ENCODE measurements at regions not wholly inside any gene's neighbourhood (a gene's known extent, or its start where the extent isn't known, plus 50 kb on each side); places are given as distances from the start of the nearest gene placed in this dataset.

DNA sequence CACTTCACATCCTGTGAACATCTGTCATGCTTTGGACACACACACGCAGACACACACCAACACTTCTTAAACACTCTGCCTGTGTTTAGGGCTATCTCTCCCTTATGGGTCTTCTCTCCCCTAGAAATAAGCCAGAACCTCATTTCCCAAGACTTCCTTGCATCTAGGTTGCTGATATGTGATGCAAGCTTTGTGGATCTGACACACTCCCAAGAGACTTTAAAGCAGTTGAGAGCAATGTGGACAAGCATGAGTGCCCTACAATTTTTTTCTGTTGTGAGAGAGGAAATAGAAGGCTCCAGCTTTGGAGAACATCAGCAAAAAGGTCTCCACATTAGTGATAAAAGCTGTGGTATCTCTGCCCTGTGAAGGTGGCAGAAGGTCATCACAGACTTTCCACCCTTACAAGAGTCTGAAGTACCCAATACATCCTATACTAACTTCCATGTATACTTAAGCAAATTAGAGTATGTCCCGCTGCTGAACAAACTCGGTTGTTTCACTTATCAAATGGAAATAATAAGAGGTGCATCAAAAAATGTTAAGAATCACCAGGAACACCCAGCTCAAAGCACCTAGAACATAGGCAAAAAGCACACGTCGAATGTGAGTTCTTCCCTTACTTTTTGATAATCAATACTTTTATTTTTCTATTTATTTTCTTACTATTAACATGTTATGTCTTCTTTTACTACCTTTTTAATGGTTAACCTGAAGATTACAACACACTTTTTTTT lies 267.6 kb downstream of the SETD4 start:
- DNase-seq = no peak

DNA sequence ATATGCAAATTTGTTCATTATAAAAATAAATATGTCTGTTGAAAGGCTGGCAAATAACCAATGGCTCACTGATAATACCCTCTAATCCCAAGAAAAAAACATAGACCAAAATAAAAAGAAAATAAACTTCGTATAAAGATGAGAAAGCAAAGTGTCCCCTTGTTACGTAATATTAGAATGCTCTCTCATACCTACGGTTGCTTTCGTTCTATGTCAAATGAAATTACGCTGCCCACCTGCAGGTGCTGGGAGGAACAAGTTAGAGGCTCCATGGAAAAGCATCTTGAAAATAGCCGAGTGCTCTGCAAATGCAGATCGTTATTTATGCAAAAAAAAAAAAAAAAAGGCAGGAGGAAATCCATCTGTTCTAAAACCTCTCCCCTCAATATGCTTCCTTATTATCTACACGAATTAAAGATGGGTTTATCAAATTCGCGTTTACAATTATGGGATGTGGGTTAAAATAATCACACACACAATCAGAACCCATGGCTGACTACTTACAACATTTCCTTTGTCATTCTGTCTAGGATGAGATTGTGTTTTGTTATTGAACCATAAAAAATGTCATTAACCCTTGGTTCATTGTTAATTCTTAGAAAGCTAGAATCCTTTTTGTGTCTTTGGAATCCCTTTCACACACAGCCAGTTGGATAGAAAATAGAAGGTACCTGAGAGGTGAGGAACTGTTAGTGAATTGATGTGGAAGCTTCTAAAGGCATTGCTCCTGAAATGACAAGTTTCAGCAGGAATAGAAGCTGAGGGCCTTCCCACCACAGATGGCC lies 268.6 kb downstream of the SETD4 start:
- DNase-seq = no peak

DNA sequence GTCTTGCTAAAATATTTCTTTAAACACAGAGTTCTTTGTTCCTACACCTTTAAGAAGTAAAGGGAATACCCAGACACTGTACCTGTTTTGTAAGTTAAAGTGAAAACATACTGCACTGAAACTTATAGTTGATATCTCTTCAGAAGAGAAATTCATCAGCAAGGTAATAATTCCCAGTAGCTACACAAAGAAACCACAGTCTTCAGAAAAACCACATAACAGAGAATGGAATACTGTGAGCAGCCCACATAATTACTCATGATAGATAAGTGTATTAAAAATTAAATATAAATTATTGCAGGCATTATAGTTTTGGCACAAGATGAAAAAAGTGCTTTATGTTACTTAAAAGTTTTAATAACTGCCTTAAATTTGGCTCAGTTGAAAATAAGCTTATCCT lies 276.6 kb downstream of the SETD4 start:
- DNase-seq = no peak

DNA sequence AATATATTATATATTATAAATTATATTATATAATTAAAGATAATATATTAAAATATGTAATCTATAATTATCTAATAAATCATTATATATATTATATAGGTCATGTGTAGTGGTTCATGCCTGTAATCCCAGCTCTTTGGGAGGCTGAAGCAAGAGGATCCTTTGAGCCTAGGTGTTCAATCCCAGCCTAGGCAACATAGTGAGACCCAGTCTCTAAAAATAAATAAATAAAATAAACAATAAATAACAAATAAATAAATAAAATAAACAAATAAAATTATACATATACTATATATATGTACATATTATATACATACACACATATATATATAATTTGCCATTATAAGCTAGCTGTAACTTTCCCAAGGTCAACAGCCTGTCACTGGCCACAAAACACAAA lies 277.7 kb downstream of the SETD4 start:
- DNase-seq = no peak

DNA sequence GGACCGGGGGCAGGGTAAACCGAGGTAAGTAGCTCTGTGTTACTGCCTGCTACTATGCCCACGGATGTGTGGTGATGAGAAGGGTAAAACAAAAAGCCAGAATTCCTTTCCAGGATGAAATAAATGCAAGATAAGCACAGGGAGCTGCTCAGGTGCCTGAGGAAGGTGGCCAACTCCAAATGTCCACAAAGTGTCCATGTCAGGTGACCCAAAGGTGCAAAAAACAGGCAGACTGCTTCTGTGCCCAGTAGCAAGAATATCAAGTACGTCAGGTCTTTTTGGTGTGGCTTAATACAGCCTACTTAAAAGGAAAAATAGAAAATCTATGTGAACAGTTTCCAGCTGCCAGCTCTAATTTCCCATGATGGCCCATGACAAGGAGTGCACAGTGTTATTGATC lies 279.3 kb downstream of the SETD4 start:
- no peak for DNase-seq

DNA sequence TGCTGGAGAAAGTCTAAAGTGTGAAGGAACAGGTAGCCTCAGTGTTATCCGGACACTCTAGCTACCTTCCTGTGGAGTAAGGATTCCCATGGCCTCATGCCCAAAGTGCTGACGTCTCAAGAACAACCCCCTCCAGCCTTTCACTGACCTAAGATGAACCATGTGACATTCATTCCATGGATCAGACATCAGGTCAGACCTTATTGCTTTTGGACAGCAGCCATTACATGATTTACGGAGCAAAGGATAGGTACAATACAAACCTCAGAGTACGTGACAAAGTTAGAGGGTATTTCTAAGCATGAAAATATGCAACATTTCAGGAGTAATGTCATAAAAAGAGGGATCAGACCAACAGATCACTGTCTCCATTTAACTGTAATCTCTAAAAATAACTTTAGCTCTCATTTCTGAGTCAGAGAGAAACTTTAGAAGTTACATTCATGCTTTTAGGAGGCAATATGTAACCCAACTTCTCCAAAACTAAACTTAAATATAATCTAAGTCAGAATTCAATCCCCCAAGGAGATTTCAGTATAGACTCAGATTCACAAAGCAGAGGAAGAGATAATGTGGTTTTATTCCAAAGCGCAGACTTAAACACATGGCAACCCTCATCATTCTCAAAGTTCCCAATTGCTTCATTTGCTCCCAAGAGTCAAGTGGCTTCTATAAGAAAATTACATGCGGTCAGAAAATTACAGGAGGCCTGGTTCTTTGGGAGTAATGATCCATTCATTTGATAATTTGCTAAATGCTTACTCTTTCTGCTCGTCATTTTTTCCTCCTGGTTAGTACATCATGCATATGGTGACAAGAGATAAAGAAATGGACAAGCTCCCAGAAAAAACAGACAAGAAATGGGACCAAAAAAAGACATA lies 280.4 kb downstream of the SETD4 start:
- DNase-seq = no peak

DNA sequence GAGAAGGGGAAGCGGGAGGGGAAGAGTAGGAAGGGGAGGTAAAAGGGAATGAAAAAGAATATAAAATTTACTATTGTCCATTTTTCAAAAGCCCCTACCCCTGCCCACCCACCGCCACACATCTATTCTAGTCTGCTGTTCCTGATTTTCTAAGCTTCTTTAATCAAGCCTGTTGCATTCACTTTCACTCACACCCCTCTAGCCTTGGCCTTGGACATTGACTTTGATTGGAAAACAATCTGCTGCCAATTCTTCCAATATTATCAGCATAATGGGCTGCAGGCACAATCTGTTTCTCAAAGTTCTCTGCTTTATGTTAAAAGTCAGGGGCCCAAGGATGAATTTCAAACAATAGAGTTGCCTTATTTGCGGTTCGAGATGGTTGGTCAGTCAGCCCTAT lies 281.2 kb downstream of the SETD4 start:
- DNase-seq = no peak

DNA sequence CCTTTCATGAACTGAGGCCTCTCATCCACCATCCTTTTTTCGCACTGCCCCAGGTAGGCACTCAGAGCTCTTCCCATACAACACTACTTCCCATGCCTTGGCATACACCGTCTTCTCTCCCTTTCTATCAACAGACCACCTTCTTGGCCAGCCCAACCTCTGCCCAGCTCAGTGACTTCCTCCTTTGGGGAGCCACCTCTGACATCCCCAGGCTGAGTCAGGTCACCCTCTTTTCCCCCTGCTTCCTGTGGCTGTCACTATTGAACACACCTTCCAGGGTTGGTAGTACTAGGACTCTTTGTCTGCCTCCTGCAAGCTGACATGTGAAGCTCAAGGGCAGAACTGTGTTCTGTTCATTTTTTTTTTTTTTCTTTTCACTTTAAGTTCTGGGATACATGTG lies 283.2 kb downstream of the SETD4 start:
- DNase-seq = no peak

DNA sequence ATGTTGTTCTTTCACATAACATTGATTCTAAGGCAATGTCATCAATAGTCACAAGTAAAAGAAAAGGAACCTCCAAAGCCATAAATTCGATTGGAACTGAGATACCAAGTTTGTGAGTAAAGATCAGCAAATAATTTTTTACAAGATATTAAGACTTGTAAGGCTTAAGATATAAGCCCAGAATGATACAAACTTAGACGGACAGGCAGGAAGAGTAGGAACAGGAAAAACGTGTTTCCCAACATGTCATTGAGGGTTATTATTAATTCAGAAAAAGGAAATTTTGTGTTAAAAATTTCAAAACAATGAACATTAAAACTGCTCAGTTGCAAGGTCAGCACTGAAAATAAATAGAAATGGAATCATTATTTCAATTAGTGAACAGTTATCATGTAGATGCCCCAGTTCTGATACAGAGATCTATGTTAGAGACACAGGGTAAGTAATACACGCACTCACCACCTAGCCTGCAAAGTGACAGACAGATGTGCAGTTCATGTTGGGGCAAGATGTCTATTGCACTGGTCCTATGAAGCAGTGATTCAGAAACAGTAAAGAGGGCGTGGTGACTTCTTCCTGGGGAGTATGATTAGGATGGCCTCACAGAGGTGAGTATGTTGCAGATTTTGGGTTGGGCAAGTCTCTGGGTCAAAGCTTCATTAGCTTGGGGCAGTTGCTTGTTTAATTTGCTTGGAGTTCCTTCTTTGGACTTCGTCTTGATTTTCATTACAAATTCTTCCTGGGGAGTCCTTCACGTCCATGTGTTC lies 284.4 kb downstream of the SETD4 start:
- DNase-seq = no peak

DNA sequence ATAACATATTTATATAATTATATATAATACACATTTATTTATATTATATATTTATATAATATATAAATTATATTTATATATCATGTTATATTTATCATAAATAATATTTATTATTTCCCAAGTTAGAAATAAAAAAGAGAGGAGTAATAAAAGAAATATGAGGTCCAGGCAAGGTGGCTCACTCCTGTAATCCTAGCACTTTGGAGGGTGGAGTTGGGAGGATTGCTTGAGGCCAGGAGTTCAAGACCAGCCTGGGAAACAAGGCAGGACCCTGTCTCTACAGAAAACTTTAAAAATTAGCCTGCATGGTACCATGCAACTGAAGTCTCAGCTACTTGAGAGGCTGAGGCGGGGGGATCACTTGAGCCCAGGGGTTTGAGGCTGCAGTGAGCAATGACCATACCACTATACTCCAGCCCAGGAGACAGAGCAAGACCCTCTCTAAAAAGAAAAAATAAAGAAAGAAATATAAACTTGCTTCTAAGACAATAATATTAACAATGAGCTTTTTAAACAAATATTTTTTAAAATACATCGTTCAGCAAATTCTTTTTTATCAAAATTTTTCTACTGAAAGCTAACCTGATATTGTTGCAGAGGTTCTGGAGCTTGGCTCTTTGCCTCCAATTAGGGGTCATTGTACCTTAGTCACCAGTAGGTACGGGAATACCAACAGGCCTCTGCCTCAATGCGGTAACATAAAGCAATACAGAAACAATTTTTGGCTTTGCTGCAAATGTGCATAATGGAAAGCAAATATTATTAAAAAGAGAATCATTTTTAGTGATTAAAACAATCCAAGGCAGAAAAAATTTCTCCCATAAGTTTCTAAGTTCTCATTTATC lies 290.0 kb downstream of the SETD4 start:
- DNase-seq = no peak

DNA sequence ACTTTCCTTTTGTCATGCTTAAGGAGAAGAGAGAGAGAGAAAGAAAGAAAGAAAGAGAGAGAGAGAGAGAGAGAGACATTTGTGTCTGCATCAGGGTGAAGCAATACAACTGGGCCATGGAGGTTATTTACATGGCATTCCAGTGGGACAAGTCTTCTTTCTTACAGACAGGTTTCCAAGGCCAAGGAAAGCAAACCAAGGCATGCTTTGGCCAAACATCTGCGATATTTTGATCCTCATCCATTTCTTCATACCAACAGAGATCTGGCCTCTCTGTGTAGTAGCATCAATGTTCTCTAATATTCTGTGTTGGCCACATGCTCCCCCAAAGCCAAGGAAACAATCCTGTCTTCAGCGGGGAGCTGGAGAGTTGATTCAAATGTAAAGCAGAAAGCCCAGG lies 292.1 kb downstream of the SETD4 start:
- DNase-seq = no peak

DNA sequence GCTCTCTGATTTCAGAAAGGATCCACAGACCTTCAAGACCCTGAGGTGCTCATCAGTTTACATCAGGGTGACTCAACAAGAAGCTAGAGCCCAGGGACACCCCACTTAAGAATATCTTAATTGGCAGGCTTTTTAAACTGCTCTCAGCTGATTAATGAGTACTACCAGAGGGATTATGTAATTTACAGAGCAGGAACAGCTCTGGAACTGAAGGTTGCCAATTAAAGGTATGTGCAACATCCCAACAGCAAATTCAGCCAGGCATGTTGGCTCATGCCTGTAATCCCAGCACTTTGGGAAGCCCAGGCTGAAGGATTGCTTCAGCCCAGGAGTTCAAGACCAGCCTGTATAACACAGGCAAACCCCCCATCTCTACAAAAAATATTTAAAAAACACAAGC lies 295.7 kb downstream of the SETD4 start:
- DNase-seq = no peak

DNA sequence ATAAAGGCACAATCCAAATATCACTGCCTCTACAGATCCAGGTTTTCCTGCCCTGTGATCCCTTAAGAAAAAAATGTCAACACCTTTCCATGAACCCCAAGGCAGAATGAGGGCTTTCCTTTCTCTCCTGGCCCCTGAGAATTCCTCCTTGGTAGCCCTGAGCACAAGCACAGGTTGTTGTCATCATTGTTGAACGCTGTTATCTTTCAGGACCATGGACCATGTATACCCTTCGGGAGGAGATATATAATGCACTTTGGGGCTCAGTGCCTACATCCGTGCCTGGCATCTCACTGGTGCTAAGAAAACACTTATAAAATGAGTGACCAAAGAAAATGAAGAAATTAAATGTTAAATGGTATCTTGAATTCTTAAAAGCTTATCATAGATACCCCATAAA lies 296.2 kb downstream of the SETD4 start:
- no peak for DNase-seq

DNA sequence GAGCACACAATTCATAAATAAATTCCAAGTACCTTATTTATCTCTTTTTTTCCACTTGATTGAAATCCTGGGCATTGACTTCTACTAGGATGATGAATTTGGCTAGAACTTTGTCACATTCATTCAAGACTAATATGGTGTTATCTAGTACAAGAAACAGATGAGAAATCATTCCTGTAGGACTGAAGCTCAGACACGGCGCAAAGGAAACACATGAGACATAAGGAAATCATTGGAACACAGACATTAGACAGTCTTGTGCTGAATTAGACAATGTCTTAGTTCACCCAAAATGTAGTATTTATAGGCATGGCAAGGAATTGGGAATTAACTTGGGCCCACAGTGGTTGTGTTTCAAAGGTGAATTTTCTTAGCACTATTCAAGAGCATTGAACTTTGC lies 305.7 kb downstream of the SETD4 start:
- DNase-seq = no peak

DNA sequence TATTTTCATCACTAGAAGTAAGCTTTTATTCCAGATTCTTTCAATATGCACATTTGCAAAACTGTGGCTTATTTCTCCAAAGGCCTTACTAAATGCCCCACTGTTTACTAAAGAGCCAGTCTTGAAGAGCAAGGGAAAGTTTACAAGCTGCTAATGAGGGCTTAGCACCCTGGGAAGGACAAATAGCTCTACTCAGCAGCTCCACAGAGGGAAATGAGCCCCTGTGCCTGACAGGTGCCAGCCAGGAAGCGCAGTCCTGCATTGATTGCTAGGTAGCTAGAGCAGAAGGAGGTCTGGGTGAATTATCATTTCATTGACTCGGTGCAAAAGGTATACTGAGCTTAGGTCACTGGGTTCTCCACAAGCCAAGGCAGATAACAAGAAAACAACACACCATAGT lies 307.0 kb downstream of the SETD4 start:
- DNase-seq = no peak

DNA sequence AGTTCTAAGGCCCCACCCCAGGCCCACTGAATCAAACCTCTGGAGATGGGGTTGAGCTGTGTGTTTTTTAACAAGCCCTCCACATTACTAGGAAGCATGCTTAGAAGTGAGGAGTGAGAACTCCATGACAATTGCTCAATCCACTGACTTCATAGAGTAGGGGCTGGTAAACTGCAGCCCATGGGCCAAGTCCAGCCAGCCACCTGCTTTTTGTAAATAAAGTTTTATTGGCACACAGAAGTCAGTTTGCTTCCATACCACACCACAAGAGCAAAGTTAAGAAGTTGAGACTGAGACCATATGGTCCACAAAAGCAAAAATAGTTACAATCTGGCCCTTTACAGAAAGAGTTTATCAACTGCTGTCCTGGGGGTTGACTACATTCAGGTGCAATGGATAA lies 309.2 kb downstream of the SETD4 start:
- no peak for DNase-seq

DNA sequence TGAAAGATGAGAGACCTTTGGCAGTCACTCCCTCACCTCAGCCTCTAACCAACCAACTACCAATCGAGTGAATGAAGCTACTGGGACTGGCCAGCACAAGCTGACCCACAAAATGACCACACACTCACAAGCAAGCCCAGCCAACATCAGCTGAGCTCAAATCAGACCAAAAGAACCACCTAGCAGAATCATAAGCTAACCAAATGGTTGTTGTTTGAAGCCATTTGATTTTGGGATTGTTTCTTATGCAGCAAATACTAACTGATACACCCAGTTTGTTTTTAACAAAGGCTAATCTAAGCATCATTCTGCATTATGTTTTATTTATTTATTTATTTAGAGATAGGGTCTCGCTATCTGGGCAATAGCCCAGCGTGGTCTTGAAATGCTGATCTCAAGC lies 310.4 kb downstream of the SETD4 start:
- DNase-seq = no peak

DNA sequence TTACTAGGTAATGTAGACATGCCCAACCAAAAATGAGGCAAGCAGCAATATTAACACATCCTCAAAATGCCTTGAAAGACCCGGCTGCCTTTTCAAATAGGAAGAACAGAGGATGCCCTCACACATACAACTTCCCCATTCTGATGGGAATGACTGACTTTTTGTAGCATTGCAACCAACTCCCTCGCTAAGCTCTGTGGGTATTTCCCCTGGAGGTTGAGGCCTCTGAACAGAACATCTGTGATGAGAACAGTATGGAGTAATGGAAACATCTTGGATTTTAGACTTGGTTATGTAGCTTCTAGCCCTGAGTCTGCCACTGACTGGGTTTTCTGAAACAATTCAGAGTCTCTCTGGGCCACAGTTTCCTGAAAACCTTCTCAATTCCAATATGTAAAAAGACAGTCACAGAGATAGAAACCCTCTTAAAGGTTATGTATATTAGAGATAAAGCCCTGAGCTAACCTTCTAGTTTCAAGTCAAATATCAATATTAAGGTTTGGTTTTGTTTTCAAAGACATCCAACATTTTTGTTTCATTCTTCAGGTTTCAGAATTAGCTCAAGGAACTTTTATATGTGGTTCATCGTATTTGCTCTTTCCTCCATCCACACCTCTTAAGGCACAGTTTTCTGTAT lies 311.5 kb downstream of the SETD4 start:
- DNase-seq = no peak

DNA sequence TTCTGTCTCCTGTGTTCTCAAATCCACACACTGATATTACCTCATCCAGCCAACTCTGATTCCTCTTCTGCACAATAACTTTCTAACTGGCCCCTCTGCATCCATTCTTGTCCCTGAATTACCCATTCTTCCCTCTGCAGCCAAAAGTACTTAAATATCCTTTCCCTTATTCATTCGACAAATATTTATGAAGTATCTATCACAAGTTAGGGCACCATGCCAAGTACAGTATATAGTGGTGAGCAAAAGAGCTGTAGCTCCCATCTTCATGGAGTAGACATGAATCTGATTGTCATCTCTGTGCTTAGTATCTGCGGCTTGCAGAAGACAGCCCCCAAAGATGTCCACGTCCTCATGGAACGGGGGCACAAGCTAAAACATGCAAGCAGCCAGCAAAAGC lies 316.8 kb downstream of the SETD4 start:
- DNase-seq = no peak

DNA sequence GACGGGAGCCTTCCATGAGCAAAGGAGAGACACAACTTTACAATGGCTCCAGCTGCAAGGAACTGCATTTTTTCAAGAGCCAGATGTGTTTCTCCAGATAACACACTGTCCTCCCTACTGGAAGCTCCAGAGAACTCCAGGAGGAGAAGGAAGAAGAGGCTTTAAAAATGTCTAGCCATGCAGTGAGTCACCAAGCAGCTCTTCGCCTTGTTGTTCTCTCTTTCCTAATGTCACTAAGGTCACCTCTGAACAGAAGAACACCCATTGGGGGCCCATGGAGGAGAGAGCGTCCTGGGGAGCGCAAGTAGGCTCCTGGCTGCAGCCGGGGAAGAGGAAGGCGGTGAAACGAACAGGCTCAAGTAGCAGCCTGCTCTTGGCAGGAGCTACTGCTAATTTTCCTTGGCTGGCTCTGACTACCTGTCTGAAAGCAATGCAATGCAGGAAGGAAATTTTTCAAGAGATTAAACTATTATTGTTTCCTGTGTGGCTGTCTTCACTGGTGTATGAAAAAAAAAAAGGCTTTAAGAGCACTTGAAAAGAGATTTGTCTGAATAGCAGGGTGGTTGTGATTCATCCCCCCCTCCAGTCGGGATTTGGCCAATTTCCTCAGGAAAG lies 321.9 kb downstream of the SETD4 start:
- DNase-seq = no peak

DNA sequence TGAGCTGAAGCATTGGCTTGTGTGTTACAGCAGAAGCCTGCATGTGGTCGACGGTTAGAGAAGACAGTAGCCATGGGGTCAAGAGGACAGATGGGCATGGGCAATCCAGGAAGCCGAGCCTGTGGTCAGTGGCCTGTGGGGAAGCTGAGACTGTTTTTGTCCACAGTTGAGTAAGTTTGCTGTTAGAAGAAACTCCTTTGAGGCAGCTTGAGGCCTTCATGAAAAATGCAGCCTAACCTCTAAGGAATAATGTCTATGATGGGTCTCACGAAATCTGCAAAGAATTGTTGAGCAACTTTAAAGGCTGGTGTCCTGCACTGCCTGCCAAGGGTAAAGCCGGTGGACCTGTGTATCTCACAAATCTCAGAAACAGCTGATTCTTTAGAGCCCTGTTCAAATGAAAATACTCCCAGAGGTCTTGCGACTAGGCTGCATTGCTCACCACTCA lies 322.4 kb downstream of the SETD4 start:
- DNase-seq = no peak

Data from activated CD4-positive, alpha-beta T cell treated with anti-CD3 and anti-CD28 coated beads, Interleukin-2, amount 50 U/mL, for 48 hours (primary cell).